HCT116 (cell line): ENCODE measurements at regions not wholly inside any gene's neighbourhood (a gene's known extent, or its start where the extent isn't known, plus 50 kb on each side); places are given as distances from the start of the nearest gene placed in this dataset.

Source experiments
- CEBPB ChIP-seq: IDR thresholded peaks from 2 replicates; pipeline ENCODE4 v1.6.1; 2012; ENCODE audit warnings: low read depth
- EZH2phosphoT487 ChIP-seq: fragments of 200-600 bp; IDR thresholded peaks from 2 replicates; pipeline ENCODE4 v1.6.1; 2018; ENCODE audit warnings: antibody characterized with exemption, borderline replicate concordance
- POLR2A ChIP-seq: IDR thresholded peaks from 2 replicates; pipeline ENCODE4 v1.7.0; 2011; ENCODE audit warnings: borderline replicate concordance; ENCODE audit not compliant: insufficient read depth, insufficient read length; ENCODE audit errors: extremely low read depth
- TF ChIP-seq, protein P1 (sequence below), 3 experiments: fragments of 200-600 bp in 1 of 3; sonication (generic) in 1 of 3; IDR thresholded peaks in 2 of 3; conservative IDR thresholded peaks in 1 of 3; 2 replicates each; pipeline ENCODE4 v1.5.1; 2012 to 2017; ENCODE audit warnings: low read depth in 2 of 3, low read length in 2 of 3, antibody characterized with exemption in 1 of 3, borderline replicate concordance in 1 of 3, control low read depth in 1 of 3, mild to moderate bottlenecking in 1 of 3, mixed read lengths in 1 of 3, mixed run types in 1 of 3, moderate library complexity in 1 of 3; ENCODE audit not compliant: insufficient read depth in 1 of 3

DNA sequence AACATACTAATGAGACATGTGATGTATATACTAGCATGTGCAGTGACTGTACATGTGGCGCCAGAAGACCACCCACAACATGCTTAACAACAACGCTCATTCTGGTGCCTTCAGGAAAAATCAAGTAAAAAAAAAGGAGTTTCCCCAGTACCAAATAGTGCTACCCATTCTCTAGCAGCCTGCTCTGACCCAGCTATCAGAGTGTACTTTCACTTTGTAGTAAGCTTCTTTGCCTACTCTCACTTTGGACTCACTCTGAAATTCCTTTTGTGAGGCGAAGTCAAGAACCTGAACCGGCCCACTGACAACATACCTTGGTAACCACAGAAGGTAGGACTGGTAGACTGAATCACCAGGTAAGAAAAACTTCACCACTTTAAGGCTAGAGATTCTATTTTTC lies 1100.0 kb downstream of the GRIK2 start:
- TF ChIP-seq POLR2A (no peak), EZH2phosphoT487 (no peak), CEBPB (no peak)
- TF ChIP-seq, protein P1, sequence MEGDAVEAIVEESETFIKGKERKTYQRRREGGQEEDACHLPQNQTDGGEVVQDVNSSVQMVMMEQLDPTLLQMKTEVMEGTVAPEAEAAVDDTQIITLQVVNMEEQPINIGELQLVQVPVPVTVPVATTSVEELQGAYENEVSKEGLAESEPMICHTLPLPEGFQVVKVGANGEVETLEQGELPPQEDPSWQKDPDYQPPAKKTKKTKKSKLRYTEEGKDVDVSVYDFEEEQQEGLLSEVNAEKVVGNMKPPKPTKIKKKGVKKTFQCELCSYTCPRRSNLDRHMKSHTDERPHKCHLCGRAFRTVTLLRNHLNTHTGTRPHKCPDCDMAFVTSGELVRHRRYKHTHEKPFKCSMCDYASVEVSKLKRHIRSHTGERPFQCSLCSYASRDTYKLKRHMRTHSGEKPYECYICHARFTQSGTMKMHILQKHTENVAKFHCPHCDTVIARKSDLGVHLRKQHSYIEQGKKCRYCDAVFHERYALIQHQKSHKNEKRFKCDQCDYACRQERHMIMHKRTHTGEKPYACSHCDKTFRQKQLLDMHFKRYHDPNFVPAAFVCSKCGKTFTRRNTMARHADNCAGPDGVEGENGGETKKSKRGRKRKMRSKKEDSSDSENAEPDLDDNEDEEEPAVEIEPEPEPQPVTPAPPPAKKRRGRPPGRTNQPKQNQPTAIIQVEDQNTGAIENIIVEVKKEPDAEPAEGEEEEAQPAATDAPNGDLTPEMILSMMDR (IDR thresholded peaks at IDR 0.05 in 2 of 3, conservative IDR thresholded peaks at IDR 0.05 in 1 of 3; ENCODE audit: borderline replicate concordance in 1 of 3, insufficient read depth in 1 of 3, low read depth in 2 of 3, low read length in 2 of 3), result no peak
